ENCODE measurements at regions not wholly inside any gene's neighbourhood (a gene's known extent, or its start where the extent isn't known, plus 50 kb on each side); places are given as distances from the start of the nearest gene placed in this dataset.
"Not testable (repeated sequence)": the region's sequence is repeated elsewhere in the genome, so short reads cannot be mapped to it uniquely, and the experiment has no call there.

GRCh38 chr1:192895487-192895886 is 86.6 kb downstream of the RGS2 start:
- not testable (repeated sequence) for TF ChIP-seq MAX (IDR thresholded peaks at IDR 0.05; ENCODE audit: low read depth, low read length); POLR2A (IDR thresholded peaks at IDR 0.05; ENCODE audit: extremely low read depth, insufficient read length); CTCF (IDR thresholded peaks at IDR 0.05; ENCODE audit: low read depth, low read length)
